ENCODE measurements at regions not wholly inside any gene's neighbourhood (a gene's known extent, or its start where the extent isn't known, plus 50 kb on each side); places are given as distances from the start of the nearest gene placed in this dataset.

- Histone ChIP-seq H3K4me3 (no peak overlapping the region), H3K27ac (no peak overlapping the region), H3K4me1 (no peaks in the 10 kb centered on the region), H3K4me2 (no peak overlapping the region), H3K9me3 (no peaks in the 10 kb centered on the region)
- 19% methylated on average over 3 of the region's 3 CpGs for WGBS (ENCODE audit: missing lambda C conversion rate)
- TF ChIP-seq BHLHE40 (IDR thresholded peaks at IDR 0.05; ENCODE audit: low read depth, low read length): no peak
- no peak for TF ChIP-seq RARB (CRISPR knock-in tag; IDR thresholded peaks at IDR 0.05)
- TF ChIP-seq MAX (IDR thresholded peaks at IDR 0.05): no peak
- no peak for TF ChIP-seq POLR2AphosphoS2 (conservative IDR thresholded peaks at IDR 0.05; ENCODE audit: low read length)
- no peak for TF ChIP-seq NR3C1 (IDR thresholded peaks at IDR 0.05)
- TF ChIP-seq ZC3H11A (IDR thresholded peaks at IDR 0.05): no peak
- TF ChIP-seq RNF2 (IDR thresholded peaks at IDR 0.05; ENCODE audit: borderline replicate concordance, low read depth): no peak
- ATAC-seq: no peak
- FAIRE-seq: no peak
- CTCF ChIA-PET: interaction anchor here (1.0 kb wide), 1 partner anchor 25 kb away, joined by 3 read pairs; no protein-coding TSS in a partner anchor
- POLR2A ChIA-PET: no interaction called here
- DNase-seq (ENCODE audit: low read depth in 1 of 2, low spot score in 1 of 2): no peak
Measured at GRCh38 chr2:204140246-204140645, 203.7 kb downstream of the ICOS start.

- Histone ChIP-seq H3K4me1 (no peaks in the 10 kb centered on the region), H3K9me3 (no peaks in the 10 kb centered on the region; the same call in 2 of the 3 replicates), H3K4me2 (no peak overlapping the region), H3K27ac (no peak overlapping the region), H3K4me3 (no peak overlapping the region)
- POLR2A ChIA-PET: no interaction called here
- 44% methylated on average over 14 of the region's 14 CpGs for WGBS (ENCODE audit: missing lambda C conversion rate)
- CTCF ChIA-PET: interaction anchor here (1.1 to 2.6 kb wide), 6 partner anchors 10 to 1805 kb away, joined by 3 to 22 read pairs (median 6); no protein-coding TSS in a partner anchor
- no peak for TF ChIP-seq FOXS1 (CRISPR knock-in tag; IDR thresholded peaks at IDR 0.05)
- no peak for TF ChIP-seq CHD4 (IDR thresholded peaks at IDR 0.05; ENCODE audit: borderline replicate concordance)
- TF ChIP-seq EHF (CRISPR knock-in tag; IDR thresholded peaks at IDR 0.05): no peak
- no peak for TF ChIP-seq CTCF (IDR thresholded peaks at IDR 0.05)
- no peak for TF ChIP-seq NPAS2 (CRISPR knock-in tag; IDR thresholded peaks at IDR 0.05; ENCODE audit: borderline replicate concordance)
- TF ChIP-seq MAZ (IDR thresholded peaks at IDR 0.05; ENCODE audit: borderline replicate concordance, low read depth, low read length): no peak
- no peak for TF ChIP-seq ZSCAN20 (CRISPR knock-in tag; IDR thresholded peaks at IDR 0.05)
- TF ChIP-seq RARB (CRISPR knock-in tag; IDR thresholded peaks at IDR 0.05): no peak
- TF ChIP-seq MAX (IDR thresholded peaks at IDR 0.05): no peak
- no peak for TF ChIP-seq SREBF2 (IDR thresholded peaks at IDR 0.05)
- FAIRE-seq: no peak
- no peak for DNase-seq (ENCODE audit: low read depth in 1 of 2, low spot score in 1 of 2)
- ATAC-seq: no peak
Measured at GRCh38 chr2:204143216-204144014, 206.9 kb downstream of the ICOS start.

- ATAC-seq (no peak), DNase-seq (ENCODE audit: low read depth in 1 of 2, low spot score in 1 of 2) (no peak), FAIRE-seq (no peak)
- Histone ChIP-seq H3K4me2 (no peak overlapping the region), H3K4me3 (no peak overlapping the region), H3K27ac (no peak overlapping the region), H3K9me3 (peaks cover 3% of the 10 kb centered on the region; the same call in 1 of the 3 replicates), H3K4me1 (no peaks in the 10 kb centered on the region)
- TF ChIP-seq RAD21 (conservative IDR thresholded peaks at IDR 0.05 in 1 of 2, IDR thresholded peaks at IDR 0.05 in 1 of 2) (no peak), PHF8 (IDR thresholded peaks at IDR 0.05; ENCODE audit: borderline replicate concordance, low read depth) (no peak), HOXB5 (CRISPR knock-in tag; IDR thresholded peaks at IDR 0.05) (no peak), PBX3 (IDR thresholded peaks at IDR 0.05) (no peak), MAX (IDR thresholded peaks at IDR 0.05) (no peak), GATA3 (IDR thresholded peaks at IDR 0.05; ENCODE audit: borderline replicate concordance) (no peak), ZSCAN20 (CRISPR knock-in tag; IDR thresholded peaks at IDR 0.05) (no peak), JUNB (IDR thresholded peaks at IDR 0.05) (no peak), ZC3H11A (IDR thresholded peaks at IDR 0.05) (no peak), HEYL (CRISPR knock-in tag; IDR thresholded peaks at IDR 0.05) (no peak), BHLHE40 (IDR thresholded peaks at IDR 0.05; ENCODE audit: low read depth, low read length) (no peak), HOXB13 (CRISPR knock-in tag; IDR thresholded peaks at IDR 0.05; ENCODE audit: low read depth) (no peak), TFCP2L1 (CRISPR knock-in tag; IDR thresholded peaks at IDR 0.05) (no peak), CHD4 (IDR thresholded peaks at IDR 0.05; ENCODE audit: borderline replicate concordance) (no peak)
- POLR2A ChIA-PET: no interaction called here
- CTCF ChIA-PET: interaction anchor here (0.6 to 2.6 kb wide), 20 partner anchors 9 to 1804 kb away, joined by 3 to 22 read pairs (median 4); no protein-coding TSS in a partner anchor
- 42% methylated on average over 3 of the region's 3 CpGs for WGBS (ENCODE audit: missing lambda C conversion rate)
Measured at GRCh38 chr2:204144492-204144891, 207.9 kb downstream of the ICOS start.
